ENCODE measurements at regions not wholly inside any gene's neighbourhood (a gene's known extent, or its start where the extent isn't known, plus 50 kb on each side); places are given as distances from the start of the nearest gene placed in this dataset.
"Not testable (repeated sequence)": the region's sequence is repeated elsewhere in the genome, so short reads cannot be mapped to it uniquely, and the experiment has no call there.

DNA sequence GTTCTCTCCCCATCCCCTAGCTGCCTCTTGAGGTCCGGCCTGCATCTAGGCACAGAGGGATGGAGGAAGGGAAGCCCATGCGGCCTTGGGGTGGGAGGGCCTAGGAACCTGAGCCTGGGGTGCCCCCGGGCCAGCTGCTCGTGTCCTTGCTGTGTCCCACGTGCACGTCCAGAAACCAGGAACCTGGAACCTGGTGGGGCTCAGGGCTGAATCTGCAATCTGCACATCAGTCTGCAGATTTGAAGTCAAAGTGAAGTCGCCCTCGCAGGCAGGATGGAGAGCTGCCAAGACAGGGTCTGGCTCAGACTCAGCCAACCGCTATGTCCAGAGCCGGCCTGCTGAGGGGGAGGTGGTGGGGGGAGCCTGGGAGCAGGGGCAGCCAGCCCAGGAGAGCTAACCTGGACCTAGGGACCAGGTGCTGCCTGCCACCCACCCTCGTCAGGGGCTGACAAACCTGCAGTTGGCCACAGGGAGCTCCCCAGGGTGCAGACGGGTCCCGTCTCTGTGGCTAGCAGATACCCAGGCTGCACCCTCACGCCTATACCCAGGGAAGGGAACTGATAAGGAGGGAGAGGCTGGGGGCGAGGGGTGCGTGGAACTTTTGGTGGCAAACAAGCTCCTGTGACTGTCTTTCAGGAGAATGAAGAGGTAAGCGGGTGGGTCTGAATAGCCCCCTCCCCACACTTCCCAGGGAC lies 103.5 kb upstream of the SIMC1 start:
- Histone ChIP-seq H3K4me1 (ENCODE audit: low read length) (peaks cover 3% of the 10 kb centered on the region), H4K20me1 (ENCODE audit: insufficient read depth, low read length) (no peaks in the 10 kb centered on the region; the same call in 1 of the 2 replicates), H3K4me2 (ENCODE audit: low read length) (no peak overlapping the region), H3K27ac (ENCODE audit: low read length) (no peak overlapping the region), H3K79me2 (ENCODE audit: low read length) (no peaks in the 10 kb centered on the region), H3K36me3 (replicated peaks; ENCODE audit: low read depth, low read length) (no peaks in the 10 kb centered on the region), H3K4me3 (ENCODE audit: low read length) (no peak overlapping the region), H3K9me3 (ENCODE audit: insufficient read depth, low read length) (no peaks in the 10 kb centered on the region), H3K27me3 (ENCODE audit: low read depth, low read length) (peaks cover 25% of the 10 kb centered on the region), H3K9ac (ENCODE audit: low read length) (no peak overlapping the region), H2AFZ (ENCODE audit: low read depth, low read length) (no peak overlapping the region)
- TF ChIP-seq EZH2phosphoT487 (IDR thresholded peaks at IDR 0.05; ENCODE audit: low read depth) = no peak
- TF ChIP-seq, protein P1, sequence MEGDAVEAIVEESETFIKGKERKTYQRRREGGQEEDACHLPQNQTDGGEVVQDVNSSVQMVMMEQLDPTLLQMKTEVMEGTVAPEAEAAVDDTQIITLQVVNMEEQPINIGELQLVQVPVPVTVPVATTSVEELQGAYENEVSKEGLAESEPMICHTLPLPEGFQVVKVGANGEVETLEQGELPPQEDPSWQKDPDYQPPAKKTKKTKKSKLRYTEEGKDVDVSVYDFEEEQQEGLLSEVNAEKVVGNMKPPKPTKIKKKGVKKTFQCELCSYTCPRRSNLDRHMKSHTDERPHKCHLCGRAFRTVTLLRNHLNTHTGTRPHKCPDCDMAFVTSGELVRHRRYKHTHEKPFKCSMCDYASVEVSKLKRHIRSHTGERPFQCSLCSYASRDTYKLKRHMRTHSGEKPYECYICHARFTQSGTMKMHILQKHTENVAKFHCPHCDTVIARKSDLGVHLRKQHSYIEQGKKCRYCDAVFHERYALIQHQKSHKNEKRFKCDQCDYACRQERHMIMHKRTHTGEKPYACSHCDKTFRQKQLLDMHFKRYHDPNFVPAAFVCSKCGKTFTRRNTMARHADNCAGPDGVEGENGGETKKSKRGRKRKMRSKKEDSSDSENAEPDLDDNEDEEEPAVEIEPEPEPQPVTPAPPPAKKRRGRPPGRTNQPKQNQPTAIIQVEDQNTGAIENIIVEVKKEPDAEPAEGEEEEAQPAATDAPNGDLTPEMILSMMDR (IDR thresholded peaks at IDR 0.05; ENCODE audit: low read depth, low read length) = no peak

DNA sequence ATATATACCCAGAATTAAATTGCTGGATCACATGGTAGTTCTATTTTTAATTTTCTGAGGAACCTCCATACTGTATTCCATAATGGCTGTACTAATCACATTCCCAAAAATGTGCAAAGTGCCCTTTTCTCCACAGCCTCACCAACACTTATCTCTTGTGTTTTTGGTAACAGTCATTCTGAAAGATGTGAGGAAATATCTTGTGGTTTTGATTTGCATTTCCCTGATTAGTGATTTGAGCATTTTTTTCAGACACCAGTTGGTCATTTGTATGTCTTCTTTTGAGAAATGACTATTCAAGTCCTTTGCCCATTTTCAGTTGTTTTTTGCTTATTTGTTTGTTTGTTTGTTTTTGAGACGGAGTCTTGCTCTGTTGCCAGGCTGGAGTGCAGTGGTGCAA lies 98.1 kb upstream of the SIMC1 start:
- Histone ChIP-seq H3K4me2 (ENCODE audit: low read length) (peak overlapping the region; percentile 27), H3K4me1 (ENCODE audit: low read length) (peaks cover 30% of the 10 kb centered on the region), H3K27me3 (ENCODE audit: low read depth, low read length) (peaks cover 65% of the 10 kb centered on the region)
- H3K79me2 ChIP-seq (ENCODE audit: low read length); H3K9ac ChIP-seq (ENCODE audit: low read length); H3K36me3 ChIP-seq (replicated peaks; ENCODE audit: low read depth, low read length); H3K4me3 ChIP-seq (ENCODE audit: low read length); H2AFZ ChIP-seq (ENCODE audit: low read depth, low read length); H3K27ac ChIP-seq (ENCODE audit: low read length); H3K9me3 ChIP-seq (ENCODE audit: insufficient read depth, low read length); H4K20me1 ChIP-seq (ENCODE audit: insufficient read depth, low read length): not testable (repeated sequence)

- no peaks in the 10 kb centered on the region for H3K9me3 ChIP-seq (ENCODE audit: insufficient read depth, low read length)
- no peak for TF ChIP-seq EZH2phosphoT487 (IDR thresholded peaks at IDR 0.05; ENCODE audit: low read depth)
- TF ChIP-seq, protein P1 (IDR thresholded peaks at IDR 0.05; ENCODE audit: low read depth, low read length) = no peak
- H3K4me2 ChIP-seq (ENCODE audit: low read length) = no peak overlapping the region
- H3K9ac ChIP-seq (ENCODE audit: low read length) = no peak overlapping the region
- H4K20me1 ChIP-seq (ENCODE audit: insufficient read depth, low read length) = no peaks in the 10 kb centered on the region; the same call in 1 of the 2 replicates
- no peaks in the 10 kb centered on the region for H3K36me3 ChIP-seq (replicated peaks; ENCODE audit: low read depth, low read length)
- H2AFZ ChIP-seq (ENCODE audit: low read depth, low read length) = no peak overlapping the region
- H3K27ac ChIP-seq (ENCODE audit: low read length) = no peak overlapping the region
- peaks cover 82% of the 10 kb centered on the region for H3K27me3 ChIP-seq (ENCODE audit: low read depth, low read length)
- H3K79me2 ChIP-seq (ENCODE audit: low read length) = no peaks in the 10 kb centered on the region
- H3K4me3 ChIP-seq (ENCODE audit: low read length) = no peak overlapping the region
- H3K4me1 ChIP-seq (ENCODE audit: low read length) = peaks cover 29% of the 10 kb centered on the region
These were observed 93.7 kb upstream of the SIMC1 start for GRCh38 chr5:176144508-176144907.

DNA sequence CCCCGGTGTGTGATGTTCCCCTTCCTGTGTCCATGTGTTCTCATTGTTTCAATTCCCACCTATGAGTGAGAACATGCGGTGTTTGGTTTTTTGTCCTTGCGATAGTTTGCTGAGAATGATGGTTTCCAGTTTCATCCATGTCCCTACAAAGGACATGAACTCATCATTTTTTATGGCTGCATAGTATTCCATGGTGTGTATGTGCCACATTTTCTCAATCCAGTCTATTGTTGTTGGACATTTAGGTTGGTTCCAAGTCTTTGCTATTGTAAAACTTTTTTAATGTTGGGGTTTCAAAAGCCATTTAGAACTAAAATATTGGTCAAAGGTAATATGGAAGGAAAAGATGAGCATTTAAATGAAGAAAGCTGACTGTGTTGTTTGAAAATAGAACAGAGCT lies 88.3 kb upstream of the SIMC1 start:
- not testable (repeated sequence) for H3K9me3 ChIP-seq (ENCODE audit: insufficient read depth, low read length); H4K20me1 ChIP-seq (ENCODE audit: insufficient read depth, low read length); H3K4me2 ChIP-seq (ENCODE audit: low read length); H3K4me3 ChIP-seq (ENCODE audit: low read length); H3K79me2 ChIP-seq (ENCODE audit: low read length); H3K27ac ChIP-seq (ENCODE audit: low read length); H3K36me3 ChIP-seq (replicated peaks; ENCODE audit: low read depth, low read length); H3K9ac ChIP-seq (ENCODE audit: low read length); H3K4me1 ChIP-seq (ENCODE audit: low read length); H2AFZ ChIP-seq (ENCODE audit: low read depth, low read length)
- H3K27me3 ChIP-seq (ENCODE audit: low read depth, low read length) = peaks cover 53% of the 10 kb centered on the region

DNA sequence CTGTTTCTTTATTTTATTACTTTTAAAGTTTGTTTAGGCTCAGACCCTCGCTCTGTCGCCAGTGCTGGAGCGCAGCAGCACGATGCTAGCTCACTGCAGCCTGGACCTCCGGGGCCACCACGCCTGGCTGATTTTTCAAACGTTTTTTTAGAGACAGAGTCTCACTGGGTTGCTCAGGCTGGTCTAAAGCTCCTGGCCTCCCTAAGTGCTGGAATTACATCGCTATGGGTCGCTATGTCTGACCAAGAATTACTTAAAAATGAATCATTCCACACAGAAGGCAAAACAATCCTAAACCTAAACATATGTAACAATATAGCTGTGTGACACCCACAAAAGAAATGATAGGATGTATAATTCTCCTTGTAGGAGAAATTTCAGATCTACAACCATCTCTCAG lies 86.9 kb upstream of the SIMC1 start:
- H3K27me3 ChIP-seq (ENCODE audit: low read depth, low read length) = peaks cover 53% of the 10 kb centered on the region
- no peaks in the 10 kb centered on the region for H3K36me3 ChIP-seq (replicated peaks; ENCODE audit: low read depth, low read length)
- H3K4me2 ChIP-seq (ENCODE audit: low read length) = no peak overlapping the region
- no peak overlapping the region for H2AFZ ChIP-seq (ENCODE audit: low read depth, low read length)
- no peaks in the 10 kb centered on the region for H3K4me1 ChIP-seq (ENCODE audit: low read length)
- H3K9ac ChIP-seq (ENCODE audit: low read length) = no peak overlapping the region
- no peaks in the 10 kb centered on the region; the same call in 1 of the 2 replicates for H4K20me1 ChIP-seq (ENCODE audit: insufficient read depth, low read length)
- H3K9me3 ChIP-seq (ENCODE audit: insufficient read depth, low read length) = no peaks in the 10 kb centered on the region
- no peak for TF ChIP-seq EZH2phosphoT487 (IDR thresholded peaks at IDR 0.05; ENCODE audit: low read depth)
- TF ChIP-seq, protein P1 (IDR thresholded peaks at IDR 0.05; ENCODE audit: low read depth, low read length) = no peak
- no peak overlapping the region for H3K4me3 ChIP-seq (ENCODE audit: low read length)
- H3K27ac ChIP-seq (ENCODE audit: low read length) = no peak overlapping the region
- H3K79me2 ChIP-seq (ENCODE audit: low read length) = no peaks in the 10 kb centered on the region

All from OCI-LY3 (cell line).